Mammary epithelial cell (primary cell): ENCODE measurements at regions not wholly inside any gene's neighbourhood (a gene's known extent, or its start where the extent isn't known, plus 50 kb on each side); places are given as distances from the start of the nearest gene placed in this dataset.

Experiments
- CTCF ChIP-seq, 2 donors: IDR thresholded peaks in 1 of 2; conservative IDR thresholded peaks in 1 of 2; 2 replicates each; pipeline ENCODE4 v1.5.1; 2011 to 2012; ENCODE audit warnings: inconsistent platforms in 2 of 2, low read length in 2 of 2, mild to moderate bottlenecking in 2 of 2, control low read depth in 1 of 2, low read depth in 1 of 2; ENCODE audit not compliant: insufficient read depth in 1 of 2; ENCODE audit errors: extremely low read depth in 1 of 2
- EZH2 ChIP-seq: IDR thresholded peaks from 2 replicates; pipeline ENCODE4 v1.6.1; 2012; ENCODE audit warnings: low read length, inconsistent platforms, borderline replicate concordance

- no peak for TF ChIP-seq CTCF (conservative IDR thresholded peaks at IDR 0.05 in 1 of 2, IDR thresholded peaks at IDR 0.05 in 1 of 2; ENCODE audit: extremely low read depth in 1 of 2, insufficient read depth in 1 of 2, low read depth in 1 of 2, low read length in 2 of 2)
- TF ChIP-seq EZH2 = no peak
Measured at GRCh38 chr1:162944974-162945674, 84.1 kb upstream of the CCDC190 start.
